ENCODE measurements at regions not wholly inside any gene's neighbourhood (a gene's known extent, or its start where the extent isn't known, plus 50 kb on each side); places are given as distances from the start of the nearest gene placed in this dataset.
"Not testable (repeated sequence)": the region's sequence is repeated elsewhere in the genome, so short reads cannot be mapped to it uniquely, and the experiment has no call there.

DNA sequence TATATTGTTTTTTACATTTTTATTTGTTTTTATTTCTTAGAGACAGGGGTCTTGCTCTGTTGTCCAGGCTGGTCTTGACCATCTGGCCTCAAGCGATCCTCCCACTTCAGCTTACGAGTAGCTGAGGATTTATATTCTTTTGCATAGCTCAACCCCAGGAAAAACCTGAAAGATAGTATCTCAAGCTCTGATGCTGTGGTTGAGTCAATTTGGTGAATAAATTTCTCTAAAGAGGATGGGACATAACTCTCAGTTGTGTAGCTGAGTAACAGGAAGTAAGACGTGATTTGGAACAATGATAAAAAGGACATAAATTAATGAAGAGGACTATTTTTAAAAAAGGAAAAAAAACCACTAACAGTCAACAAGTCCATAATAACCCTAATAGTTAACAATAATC lies 79.8 kb upstream of the TNFSF11 start:
- ATAC-seq (no peak), DNase-seq (no peak)
- Mint-ChIP-seq H3K4me3 (no peak overlapping the region), H3K4me1 (peaks cover 52% of the 10 kb centered on the region), H3K36me3 (peaks cover 9% of the 10 kb centered on the region), H3K27ac (no peak overlapping the region), H3K9me3 (ENCODE audit: low read depth) (no peaks in the 10 kb centered on the region), H3K27me3 (no peaks in the 10 kb centered on the region)
- CTCF ChIA-PET, result interaction anchor here (1.1 to 1.5 kb wide), 3 partner anchors 16 to 160 kb away, joined by 3 to 6 read pairs (median 4); no protein-coding TSS in a partner anchor

DNA sequence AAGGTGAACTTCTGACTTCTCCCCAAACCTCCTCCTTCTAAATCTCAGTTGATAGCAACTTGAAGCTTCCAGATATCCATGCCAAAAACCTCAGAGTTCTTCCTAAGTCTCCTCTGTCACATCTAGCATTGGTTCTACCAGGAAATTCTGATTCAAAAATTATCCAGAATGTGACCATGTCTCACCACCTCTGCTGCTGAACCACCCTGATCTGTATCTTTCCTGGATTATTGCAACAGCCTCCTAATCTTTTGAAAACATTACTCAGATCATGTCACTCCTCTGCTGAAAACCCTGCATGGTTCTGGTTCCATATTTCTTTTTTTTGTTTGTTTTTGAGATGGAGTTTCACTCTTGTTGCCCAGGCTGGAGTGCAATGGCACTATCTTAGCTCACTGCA lies 78.7 kb upstream of the TNFSF11 start:
- CTCF ChIA-PET, result interaction anchor here (1.2 to 1.6 kb wide), 3 partner anchors 10 to 161 kb away, joined by 3 to 4 read pairs (median 4); no protein-coding TSS in a partner anchor
- Mint-ChIP-seq H3K36me3 (peaks cover 12% of the 10 kb centered on the region), H3K4me1 (peaks cover 52% of the 10 kb centered on the region), H3K9me3 (ENCODE audit: low read depth) (peaks cover 3% of the 10 kb centered on the region), H3K27ac (peak overlapping the region; percentile 71), H3K27me3 (no peaks in the 10 kb centered on the region), H3K4me3 (peak overlapping the region; percentile 7)
- DNase-seq (no peak), ATAC-seq (peak; percentile 2)

DNA sequence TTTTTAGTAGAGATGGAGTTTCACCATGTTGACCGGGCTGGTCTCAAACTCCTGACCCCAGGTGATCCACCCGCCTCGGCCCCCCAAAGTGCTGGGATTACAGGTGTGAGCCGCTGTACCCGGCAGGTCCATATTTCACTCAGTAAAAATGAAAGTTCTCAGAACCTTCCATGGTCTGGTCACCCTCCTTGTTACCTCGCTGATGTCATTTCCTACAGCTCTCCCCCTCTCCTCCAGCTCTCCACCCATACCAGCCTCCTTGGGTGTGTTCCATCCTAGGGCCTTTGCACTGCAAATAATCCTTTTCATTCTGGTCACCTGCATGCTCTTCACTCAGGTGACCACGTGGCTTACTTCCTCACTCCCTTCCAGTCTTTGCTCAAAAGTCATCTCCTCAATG lies 78.2 kb upstream of the TNFSF11 start:
- DNase-seq (peak; percentile 55), ATAC-seq (peak; percentile 31)
- H3K36me3 Mint-ChIP-seq, result peaks cover 14% of the 10 kb centered on the region
- H3K9me3 Mint-ChIP-seq (ENCODE audit: low read depth), result peaks cover 3% of the 10 kb centered on the region
- H3K4me1 Mint-ChIP-seq, result peaks cover 52% of the 10 kb centered on the region
- CTCF ChIA-PET, result interaction anchor here (1.2 to 1.6 kb wide), 2 partner anchors 11 to 17 kb away, joined by 3 to 4 read pairs; no protein-coding TSS in a partner anchor
- peak overlapping the region; percentile 71 for H3K27ac Mint-ChIP-seq
- H3K27me3 Mint-ChIP-seq, result no peaks in the 10 kb centered on the region
- H3K4me3 Mint-ChIP-seq, result peak overlapping the region; percentile 7

DNA sequence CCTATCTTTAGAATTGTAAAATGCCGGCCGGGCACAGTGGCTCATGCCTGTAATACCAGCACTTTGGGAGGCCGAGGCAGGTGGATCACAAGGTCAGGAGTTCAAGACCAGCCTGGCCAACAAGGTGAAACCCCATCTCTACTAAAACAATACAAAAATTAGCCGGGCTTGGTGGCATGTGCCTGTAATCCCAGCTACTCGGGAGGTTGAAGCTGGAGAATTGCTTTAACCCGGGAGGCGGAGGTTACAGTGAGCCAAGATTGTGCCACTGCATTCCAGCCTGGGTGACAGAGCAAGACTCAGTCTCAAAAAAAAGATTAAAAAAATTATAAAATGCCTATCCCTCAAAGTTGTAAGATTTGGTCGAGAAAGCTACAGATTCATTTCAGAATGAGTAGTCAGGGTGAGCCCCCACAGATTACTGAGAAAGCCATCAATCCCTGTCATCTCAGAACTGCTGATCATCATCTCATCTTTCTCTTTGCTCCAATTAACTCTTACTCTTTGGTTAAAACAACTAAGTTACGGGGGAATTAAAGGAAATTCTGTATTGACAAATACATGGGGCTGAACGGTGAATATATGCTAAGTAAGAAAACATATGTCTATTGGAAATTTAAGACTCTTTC lies 76.9 kb upstream of the TNFSF11 start:
- H3K4me1 Mint-ChIP-seq, result peaks cover 52% of the 10 kb centered on the region
- CTCF ChIA-PET, result interaction anchor here (1.5 to 1.6 kb wide), 2 partner anchors 12 to 225 kb away, joined by 3 to 4 read pairs; partner anchors contain the start of gene AKAP11
- peak overlapping the region; percentile 3 for H3K4me3 Mint-ChIP-seq
- peaks cover 16% of the 10 kb centered on the region for H3K36me3 Mint-ChIP-seq
- ATAC-seq (peak; percentile 60), DNase-seq (peak; percentile 48)
- H3K9me3 Mint-ChIP-seq (ENCODE audit: low read depth); H3K27me3 Mint-ChIP-seq: not testable (repeated sequence)
- H3K27ac Mint-ChIP-seq, result peak overlapping the region; percentile 73

DNA sequence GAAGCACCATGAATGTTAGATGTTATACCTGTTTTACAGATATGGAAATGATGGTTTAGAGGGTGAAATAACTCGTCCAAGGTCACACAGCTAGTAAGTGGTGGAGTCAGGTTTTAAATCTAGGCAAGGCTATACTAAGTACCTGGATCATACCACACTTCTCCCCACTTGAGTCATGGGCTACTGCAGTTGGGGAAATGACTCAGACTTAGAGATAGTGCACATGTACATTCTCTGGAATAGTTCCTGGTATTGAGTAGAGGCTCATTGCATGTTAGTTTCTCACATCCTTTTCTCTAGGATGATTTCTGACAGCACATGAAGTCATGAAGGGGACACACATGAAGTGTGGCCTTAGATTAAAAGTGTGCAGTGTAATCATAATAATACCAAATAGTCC lies 76.2 kb upstream of the TNFSF11 start:
- CTCF ChIA-PET, result interaction anchor here (1.5 kb wide), 1 partner anchor 226 kb away, joined by 4 read pairs; the partner anchor contains the start of gene AKAP11
- Mint-ChIP-seq H3K4me3 (no peak overlapping the region), H3K36me3 (peaks cover 16% of the 10 kb centered on the region)

DNA sequence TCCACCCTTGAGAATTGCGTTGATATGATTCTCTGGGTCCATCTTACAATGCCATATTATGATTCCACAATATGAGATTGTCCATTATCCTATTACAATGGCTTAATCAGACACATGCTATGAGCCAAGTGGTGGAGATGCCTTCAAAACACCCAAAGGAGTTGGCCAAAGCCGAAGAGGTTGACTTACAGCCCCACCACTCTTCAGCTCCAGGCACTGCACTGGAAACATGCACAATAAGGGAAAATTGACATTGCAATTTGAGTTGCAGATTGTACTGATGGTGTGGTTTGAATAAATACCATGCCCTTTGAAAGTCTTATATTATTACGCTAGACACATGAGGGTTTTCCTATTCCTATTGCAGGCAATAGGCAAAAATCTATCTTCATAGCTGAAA lies 75.4 kb upstream of the TNFSF11 start:
- DNase-seq (no peak), ATAC-seq (no peak)
- CTCF ChIA-PET, result interaction anchor here (1.0 kb wide), 1 partner anchor 185 kb away, joined by 4 read pairs; no protein-coding TSS in a partner anchor
- no peak overlapping the region for H3K27ac Mint-ChIP-seq
- H3K27me3 Mint-ChIP-seq, result no peaks in the 10 kb centered on the region
- H3K36me3 Mint-ChIP-seq, result peaks cover 16% of the 10 kb centered on the region
- H3K4me3 Mint-ChIP-seq, result no peak overlapping the region
- peaks cover 51% of the 10 kb centered on the region for H3K4me1 Mint-ChIP-seq
- peaks cover 3% of the 10 kb centered on the region for H3K9me3 Mint-ChIP-seq (ENCODE audit: low read depth)

More for the DNA sequence above, 76.2 kb upstream of the TNFSF11 start:
- DNase-seq (peak; percentile 70), ATAC-seq (peak; percentile 83)
- Mint-ChIP-seq H3K27ac (peak overlapping the region; percentile 62), H3K9me3 (ENCODE audit: low read depth) (peaks cover 3% of the 10 kb centered on the region), H3K27me3 (no peaks in the 10 kb centered on the region), H3K4me1 (peaks cover 52% of the 10 kb centered on the region)

Measured in activated CD8-positive, alpha-beta memory T cell treated with anti-CD3 and anti-CD28 coated beads, Interleukin-2, amount 10 ng/mL, durations not matched to agents 7 days and 5 days (primary cell).